Fibroblast of mammary gland (primary cell): ENCODE measurements at regions not wholly inside any gene's neighbourhood (a gene's known extent, or its start where the extent isn't known, plus 50 kb on each side); places are given as distances from the start of the nearest gene placed in this dataset.
A peak's percentile ranks its signal among the peaks of the same experiment; 100 is the strongest.

ENCODE experiments used
- DNase-seq: peaks from one replicate; pipeline ENCODE4 v3.0.0-alpha.2; 2010; ENCODE audit warnings: low read depth
- H3K4me3 ChIP-seq: 2 replicates; pipeline ENCODE4 v1.5.1; 2011; ENCODE audit warnings: low read depth, mild to moderate bottlenecking, low read length, moderate library complexity; ENCODE audit not compliant: control insufficient read depth
- TF ChIP-seq, protein P1 (sequence below): conservative IDR thresholded peaks from 2 replicates; pipeline ENCODE4 v1.5.1; 2011; ENCODE audit warnings: low read depth, low read length, inconsistent platforms; ENCODE audit not compliant: control insufficient read depth, insufficient read depth

DNA sequence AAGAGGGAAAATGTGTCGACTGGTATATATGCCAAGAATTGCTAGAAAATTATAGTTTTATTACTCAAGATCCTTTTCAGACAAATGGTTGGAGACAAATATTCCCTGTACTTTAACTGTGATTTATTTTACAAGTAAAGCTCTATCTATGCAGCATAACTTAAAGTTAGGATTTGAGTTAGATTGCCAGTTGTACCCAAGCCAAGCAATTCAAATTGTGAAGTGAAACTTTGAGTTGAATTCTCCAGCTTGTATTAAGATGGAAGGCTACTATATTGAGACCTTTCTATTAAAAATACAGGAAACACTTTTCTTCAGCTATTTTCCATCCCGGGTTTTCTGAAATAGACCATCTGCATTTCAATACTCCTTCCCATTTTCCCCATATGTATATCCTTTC, 333.1 kb upstream of the RBMS3 start:
- DNase-seq: no peak
- no peak overlapping the region for H3K4me3 ChIP-seq
- TF ChIP-seq, protein P1, sequence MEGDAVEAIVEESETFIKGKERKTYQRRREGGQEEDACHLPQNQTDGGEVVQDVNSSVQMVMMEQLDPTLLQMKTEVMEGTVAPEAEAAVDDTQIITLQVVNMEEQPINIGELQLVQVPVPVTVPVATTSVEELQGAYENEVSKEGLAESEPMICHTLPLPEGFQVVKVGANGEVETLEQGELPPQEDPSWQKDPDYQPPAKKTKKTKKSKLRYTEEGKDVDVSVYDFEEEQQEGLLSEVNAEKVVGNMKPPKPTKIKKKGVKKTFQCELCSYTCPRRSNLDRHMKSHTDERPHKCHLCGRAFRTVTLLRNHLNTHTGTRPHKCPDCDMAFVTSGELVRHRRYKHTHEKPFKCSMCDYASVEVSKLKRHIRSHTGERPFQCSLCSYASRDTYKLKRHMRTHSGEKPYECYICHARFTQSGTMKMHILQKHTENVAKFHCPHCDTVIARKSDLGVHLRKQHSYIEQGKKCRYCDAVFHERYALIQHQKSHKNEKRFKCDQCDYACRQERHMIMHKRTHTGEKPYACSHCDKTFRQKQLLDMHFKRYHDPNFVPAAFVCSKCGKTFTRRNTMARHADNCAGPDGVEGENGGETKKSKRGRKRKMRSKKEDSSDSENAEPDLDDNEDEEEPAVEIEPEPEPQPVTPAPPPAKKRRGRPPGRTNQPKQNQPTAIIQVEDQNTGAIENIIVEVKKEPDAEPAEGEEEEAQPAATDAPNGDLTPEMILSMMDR: no peak

DNA sequence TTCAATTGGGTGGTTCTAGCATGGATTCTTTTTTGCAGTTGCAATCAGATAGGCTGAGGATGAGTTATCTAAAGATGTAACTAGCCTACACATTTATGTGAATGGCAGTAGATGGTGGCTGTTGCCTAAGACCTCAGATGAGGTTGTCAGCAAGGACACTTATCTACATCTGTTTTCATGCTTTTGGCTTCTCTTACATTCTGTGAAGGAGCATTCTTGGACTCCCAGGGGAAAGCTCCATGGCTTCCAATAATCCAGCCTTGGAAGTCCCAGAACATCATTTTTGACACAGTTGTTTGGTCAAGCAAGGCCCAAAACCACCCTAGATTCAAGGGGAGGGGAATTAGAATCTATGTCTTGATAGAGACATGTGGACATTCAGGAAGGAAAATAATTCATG, 332.2 kb upstream of the RBMS3 start:
- peak; percentile 12 for DNase-seq
- H3K4me3 ChIP-seq: no peak overlapping the region
- TF ChIP-seq, protein P1: no peak

DNA sequence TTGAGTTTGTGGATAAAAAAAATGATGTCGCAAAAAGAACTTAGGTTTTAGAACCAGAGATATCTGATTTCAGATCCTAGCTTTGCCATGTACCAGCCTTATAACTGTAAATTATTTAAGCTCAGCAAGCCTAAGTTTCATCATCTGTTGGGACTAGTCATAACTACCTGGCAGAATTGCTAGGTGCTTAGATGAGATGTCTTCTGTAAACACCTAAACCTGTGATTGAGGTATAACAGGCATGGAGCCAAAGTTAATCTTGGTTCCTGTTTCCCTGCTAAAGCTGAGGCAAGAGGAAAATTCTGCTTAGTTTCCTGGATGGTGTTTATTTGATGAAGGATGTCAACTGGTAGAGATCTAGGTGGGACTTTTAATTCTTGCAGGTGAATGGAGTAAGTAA, 331.3 kb upstream of the RBMS3 start:
- no peak overlapping the region for H3K4me3 ChIP-seq
- DNase-seq: no peak
- TF ChIP-seq, protein P1: no peak

DNA sequence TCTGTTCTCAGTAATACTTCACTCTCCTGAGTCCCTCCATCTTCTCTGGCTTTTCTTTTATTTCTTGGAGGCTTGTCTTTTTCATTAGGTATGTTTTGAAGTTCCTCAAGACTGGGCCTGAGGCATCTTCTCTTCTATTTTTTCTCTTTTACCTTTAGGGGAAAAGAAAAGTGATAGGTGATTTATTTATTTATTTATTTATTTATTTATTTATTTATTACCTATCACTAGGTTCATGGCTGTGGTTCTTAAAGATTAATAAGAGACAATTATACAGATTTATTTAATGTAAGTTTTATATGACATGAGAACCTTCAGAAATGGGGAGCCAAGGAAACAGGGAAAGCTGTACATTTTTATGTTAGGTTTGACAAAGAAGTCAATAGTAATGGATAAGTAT, 330.3 kb upstream of the RBMS3 start:
- DNase-seq: no peak
- H3K4me3 ChIP-seq: no peak overlapping the region
- TF ChIP-seq, protein P1: no peak

DNA sequence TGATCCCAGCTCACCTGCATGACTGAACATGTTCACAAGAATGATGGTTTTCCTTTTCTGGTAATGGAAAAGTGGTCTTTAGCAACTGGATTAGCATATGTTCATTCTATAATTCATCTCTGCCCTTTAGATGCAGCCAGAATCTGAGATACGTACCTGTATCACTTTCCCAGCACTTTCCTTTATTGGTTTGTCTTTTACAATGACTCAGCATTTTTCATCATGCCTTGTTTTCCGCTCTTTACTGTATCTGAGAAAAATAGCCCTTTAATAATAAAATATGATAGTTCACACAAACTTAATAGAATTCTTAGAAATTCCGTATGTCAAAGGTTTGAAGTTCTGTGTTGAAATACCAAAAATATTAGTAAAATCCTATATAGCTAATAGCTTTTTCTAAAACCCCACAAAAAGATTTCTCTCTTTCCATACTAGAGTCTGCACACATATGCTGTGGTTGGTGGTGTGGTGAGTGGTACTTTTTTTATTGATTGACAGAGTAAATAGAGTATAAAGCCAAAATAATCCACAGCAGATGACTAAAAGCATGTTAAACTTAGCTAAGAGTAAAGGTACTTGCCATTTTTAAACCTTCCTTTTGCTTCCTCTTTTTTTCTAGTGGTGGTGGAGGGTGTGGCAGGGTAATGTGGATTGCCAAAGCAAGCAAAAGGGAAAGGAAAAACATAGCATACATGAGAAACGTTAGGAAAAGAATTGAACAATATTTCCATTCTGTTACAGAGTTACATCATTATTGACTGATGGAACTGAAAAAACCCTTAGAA, 328.9 kb upstream of the RBMS3 start:
- no peak overlapping the region for H3K4me3 ChIP-seq
- no peak for DNase-seq
- TF ChIP-seq, protein P1: no peak

DNA sequence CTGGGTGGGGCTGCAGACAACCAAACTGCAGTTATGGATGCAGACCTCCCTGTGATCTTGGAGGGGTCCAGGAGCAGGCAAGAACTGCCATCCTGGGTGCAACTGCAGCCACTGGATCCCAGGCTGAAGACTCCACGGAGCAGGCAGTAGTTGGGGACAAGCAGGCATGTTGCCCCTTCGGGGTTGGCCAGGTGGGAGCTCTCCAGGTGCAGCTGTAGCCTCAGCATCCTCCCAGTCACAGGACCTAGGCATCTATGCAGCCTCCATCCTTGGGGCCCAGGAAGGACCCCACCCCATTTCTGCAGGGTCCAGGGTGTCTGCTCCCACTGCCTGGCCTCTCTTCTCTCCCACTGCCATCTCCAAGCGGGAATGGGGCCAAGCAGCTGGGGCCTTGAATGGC, 322.2 kb upstream of the RBMS3 start:
- no peak overlapping the region for H3K4me3 ChIP-seq
- DNase-seq: no peak
- TF ChIP-seq, protein P1: no peak

DNA sequence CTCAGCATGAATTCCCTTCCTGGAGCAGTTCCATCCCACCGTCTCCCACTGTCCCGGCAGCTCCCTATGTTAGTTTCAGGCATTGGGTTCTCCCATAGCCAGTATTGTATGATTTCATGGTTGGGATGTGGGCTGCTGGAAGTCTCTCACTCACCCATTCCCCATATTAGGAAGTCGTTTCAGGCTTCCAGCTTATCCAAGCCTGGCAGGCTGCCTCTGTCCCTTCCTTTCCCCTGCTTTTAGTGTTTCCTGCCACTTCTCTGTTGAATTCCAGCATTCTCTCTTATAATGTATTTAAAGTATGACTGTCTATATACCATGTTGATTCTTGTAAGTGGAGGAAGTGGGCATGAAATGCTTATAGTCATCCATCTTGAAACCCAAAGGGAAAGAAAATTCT, 309.7 kb upstream of the RBMS3 start:
- TF ChIP-seq, protein P1: no peak
- no peak for DNase-seq
- H3K4me3 ChIP-seq: no peak overlapping the region
